Esophagus squamous epithelium (tissue), 5 donors: ENCODE measurements at regions not wholly inside any gene's neighbourhood (a gene's known extent, or its start where the extent isn't known, plus 50 kb on each side); places are given as distances from the start of the nearest gene placed in this dataset.

ENCODE experiments used
- DNase-seq: peaks from one replicate; lab custom pipeline; 2025; lab: John Stamatoyannopoulos, UW
- H3K27ac ChIP-seq, 4 donors: fragments of 200-600 bp; sonication (generic); one replicate each; pipeline ENCODE4 v1.5.1; 2016 to 2019; ENCODE audit warnings: mild to moderate bottlenecking in 1 of 4
- H3K27me3 ChIP-seq, 4 donors: fragments of 200-600 bp; sonication (generic); 1 replicate in 3 of 4; 2 replicates in 1 of 4; pipeline versions ENCODE4 v1.5.1 to v1.6.0; 2017 to 2021; ENCODE audit warnings: antibody characterized with exemption in 1 of 4
- H3K36me3 ChIP-seq, 3 donors: fragments of 200-600 bp; sonication (generic); one replicate each; pipeline ENCODE4 v1.5.1; 2016 to 2019
- H3K4me1 ChIP-seq, 3 donors: fragments of 200-600 bp; sonication (generic); one replicate each; pipeline ENCODE4 v1.5.1; 2017 to 2019
- H3K4me3 ChIP-seq, 4 donors: fragments of 200-600 bp; sonication (generic); 1 replicate in 3 of 4; 2 replicates in 1 of 4; pipeline ENCODE4 v1.5.1; 2016 to 2019; ENCODE audit warnings: mild to moderate bottlenecking in 2 of 4, moderate library complexity in 1 of 4
- H3K9me3 ChIP-seq, 3 donors: fragments of 200-600 bp; sonication (generic); one replicate each; pipeline ENCODE4 v1.5.1; 2016 to 2019
- CTCF ChIP-seq, 6 experiments: fragments of 450-650 bp in 4 of 6; fragments of 200-600 bp in 2 of 6; sonication (generic) in 2 of 6; IDR thresholded peaks; one replicate each; pipeline ENCODE4 v1.5.1; 2016 to 2019; ENCODE audit warnings: antibody characterized with exemption in 6 of 6, mild to moderate bottlenecking in 4 of 6, moderate library complexity in 4 of 6
- POLR2A ChIP-seq, 4 donors: fragments of 450-650 bp; IDR thresholded peaks; one replicate each; pipeline ENCODE4 v1.6.1; 2017; ENCODE audit warnings: antibody characterized with exemption in 4 of 4, mild to moderate bottlenecking in 4 of 4, moderate library complexity in 3 of 4
- WGBS, 2 donors: methylation state at CpG; one replicate each; pipeline ENCODE4 v1.1.5; 2018; 5-methylcytosine and 5-hydroxymethylcytosine counted together
- intact Hi-C: fragments of 100-400 bp; cut with DNase I; formaldehyde crosslinking; loops from one replicate; pipeline ENCODE4 v1.15.0; 2022
- donor health status: DM: yes; HTN: yes; CAD: no.

- 75 to 80% methylated on average over 4 to 5 of the region's 22 CpGs for WGBS, 2 donors
- Histone ChIP-seq H3K4me3 (no peak overlapping the region), H3K4me1 (peaks cover 7 to 26% (median 10%) of the 10 kb centered on the region in 3 donors), H3K27me3 (peaks cover 0 to 55% (median 0%) of the 10 kb centered on the region in 4 donors), H3K27ac (peak overlapping the region in 2 of 4 donors; percentile 62 to 66), H3K36me3 (no peaks in the 10 kb centered on the region), H3K9me3 (no peaks in the 10 kb centered on the region)
- no peak for DNase-seq
- intact Hi-C loops: no loop called here
- no peak for TF ChIP-seq POLR2A (IDR thresholded peaks at IDR 0.05)
- TF ChIP-seq CTCF (IDR thresholded peaks at IDR 0.05): no peak
Measured at GRCh38 chr17:77865112-77865611, 93.3 kb upstream of the TNRC6C start.

GRCh38 chr17:77865716-77866115, 92.8 kb upstream of the TNRC6C start:
- no peaks in the 10 kb centered on the region for H3K9me3 ChIP-seq
- no peak overlapping the region for H3K4me3 ChIP-seq
- intact Hi-C loops: no loop called here
- no peaks in the 10 kb centered on the region for H3K36me3 ChIP-seq
- 61 to 66% methylated on average over 3 of the region's 3 CpGs for WGBS, 2 donors
- TF ChIP-seq CTCF (IDR thresholded peaks at IDR 0.05) (no peak), POLR2A (IDR thresholded peaks at IDR 0.05) (no peak)
- H3K27ac ChIP-seq: no peak overlapping the region
- H3K27me3 ChIP-seq: peaks cover 0 to 57% (median 0%) of the 10 kb centered on the region in 4 donors
- DNase-seq: no peak
- H3K4me1 ChIP-seq: peaks cover 7 to 26% (median 10%) of the 10 kb centered on the region in 3 donors

- TF ChIP-seq CTCF (IDR thresholded peaks at IDR 0.05): no peak
- no peak for TF ChIP-seq POLR2A (IDR thresholded peaks at IDR 0.05)
- no peaks in the 10 kb centered on the region for H3K36me3 ChIP-seq
- H3K27me3 ChIP-seq: peaks cover 0 to 57% (median 0%) of the 10 kb centered on the region in 4 donors
- H3K9me3 ChIP-seq: no peaks in the 10 kb centered on the region
- WGBS, 2 donors: 53 to 82% methylated on average over 2 to 5 of the region's 5 CpGs
- intact Hi-C loops: no loop called here
- no peak overlapping the region for H3K4me3 ChIP-seq
- no peak overlapping the region for H3K27ac ChIP-seq
- peaks cover 7 to 26% (median 10%) of the 10 kb centered on the region in 3 donors for H3K4me1 ChIP-seq
- no peak for DNase-seq
Measured at GRCh38 chr17:77867308-77867781, 91.2 kb upstream of the TNRC6C start.

GRCh38 chr17:77867976-77868713, 90.4 kb upstream of the TNRC6C start:
- WGBS, 2 donors: 85 to 88% methylated on average over 6 to 9 of the region's 19 CpGs
- intact Hi-C loops: no loop called here
- DNase-seq: no peak
- Histone ChIP-seq H3K4me1 (peaks cover 7 to 24% (median 10%) of the 10 kb centered on the region in 3 donors), H3K36me3 (no peaks in the 10 kb centered on the region), H3K9me3 (no peaks in the 10 kb centered on the region), H3K4me3 (no peak overlapping the region), H3K27me3 (peaks cover 0 to 59% (median 0%) of the 10 kb centered on the region in 4 donors), H3K27ac (no peak overlapping the region)
- TF ChIP-seq CTCF (IDR thresholded peaks at IDR 0.05) (no peak), POLR2A (IDR thresholded peaks at IDR 0.05) (no peak)

- no peak overlapping the region for H3K27ac ChIP-seq
- no peaks in the 10 kb centered on the region for H3K36me3 ChIP-seq
- H3K4me1 ChIP-seq: peaks cover 0 to 14% (median 5%) of the 10 kb centered on the region in 3 donors
- H3K4me3 ChIP-seq: no peak overlapping the region
- no peak for TF ChIP-seq CTCF (IDR thresholded peaks at IDR 0.05)
- H3K27me3 ChIP-seq: peaks cover 0 to 60% (median 0%) of the 10 kb centered on the region in 4 donors
- intact Hi-C loops: no loop called here
- no peak for DNase-seq
- H3K9me3 ChIP-seq: no peaks in the 10 kb centered on the region
- WGBS, 2 donors: 49 to 59% methylated on average over 3 to 8 of the region's 11 CpGs
Measured at GRCh38 chr17:77869041-77869599, 89.4 kb upstream of the TNRC6C start.
